SK-N-SH treated with all-trans-retinoic acid at 6 μM for 48 hours (cell line): ENCODE measurements at regions not wholly inside any gene's neighbourhood (a gene's known extent, or its start where the extent isn't known, plus 50 kb on each side); places are given as distances from the start of the nearest gene placed in this dataset.

Source experiments
- ATAC-seq: fragments of 200-7000 bp; cut with Tn5 transposase; 3 replicates; pipeline ENCODE4 v1.9.1; 2020; ENCODE audit warnings: mild to moderate bottlenecking, moderate library complexity
- ARNTL ChIP-seq: fragments of 450-650 bp; formaldehyde crosslinking; IDR thresholded peaks from 2 replicates; pipeline ENCODE4 v1.5.0; 2020; ENCODE audit warnings: low read depth, mild to moderate bottlenecking, moderate library complexity, borderline replicate concordance
- BACH2 ChIP-seq: fragments of 250-450 bp; sonication (Bioruptor Pico); IDR thresholded peaks from 2 replicates; pipeline ENCODE4 v1.9.0; 2021; ENCODE audit warnings: mild to moderate bottlenecking, borderline replicate concordance
- CSDC2 ChIP-seq: fragments of 250-450 bp; sonication (Bioruptor Pico); IDR thresholded peaks from 2 replicates; pipeline ENCODE4 v1.5.0; 2020; ENCODE audit warnings: mild to moderate bottlenecking, moderate library complexity
- ESRRG ChIP-seq: fragments of 250-450 bp; sonication (Bioruptor Pico); IDR thresholded peaks from 2 replicates; pipeline ENCODE4 v1.6.1; 2021; ENCODE audit warnings: mild to moderate bottlenecking
- GLIS3 ChIP-seq: fragments of 250-450 bp; sonication (Bioruptor Pico); IDR thresholded peaks from 2 replicates; pipeline ENCODE4 v1.5.0; 2020; ENCODE audit warnings: mild to moderate bottlenecking, moderate library complexity
- ISL1 ChIP-seq: fragments of 250-450 bp; sonication (Bioruptor Pico); IDR thresholded peaks from 2 replicates; pipeline ENCODE4 v2.1.2; 2022; ENCODE audit warnings: mild to moderate bottlenecking, moderate library complexity
- OSR1 ChIP-seq: fragments of 250-450 bp; sonication (Bioruptor Pico); IDR thresholded peaks from 2 replicates; pipeline ENCODE4 v1.8.0; 2022; ENCODE audit warnings: moderate library complexity, mild to moderate bottlenecking, inconsistent platforms
- PATZ1 ChIP-seq: fragments of 250-450 bp; sonication (Bioruptor Pico); IDR thresholded peaks from 2 replicates; pipeline ENCODE4 v1.8.0; 2020; ENCODE audit warnings: mild to moderate bottlenecking, moderate library complexity, borderline replicate concordance
- PPARA ChIP-seq: fragments of 250-450 bp; sonication (Bioruptor Pico); IDR thresholded peaks from 2 replicates; pipeline ENCODE4 v1.5.0; 2020; ENCODE audit warnings: mild to moderate bottlenecking, borderline replicate concordance
- RARB ChIP-seq: fragments of 250-450 bp; sonication (Bioruptor Pico); IDR thresholded peaks from 2 replicates; pipeline ENCODE4 v1.8.0; 2021; ENCODE audit warnings: mild to moderate bottlenecking, moderate library complexity
- SNAI2 ChIP-seq: fragments of 250-450 bp; sonication (Bioruptor Pico); IDR thresholded peaks from 2 replicates; pipeline ENCODE4 v1.5.0; 2020; ENCODE audit warnings: mild to moderate bottlenecking, moderate library complexity
- TOX ChIP-seq: fragments of 250-450 bp; sonication (Bioruptor Pico); IDR thresholded peaks from 2 replicates; pipeline ENCODE4 v1.8.0; 2021; ENCODE audit warnings: mild to moderate bottlenecking, moderate library complexity, borderline replicate concordance
- TSHZ2 ChIP-seq: fragments of 250-450 bp; sonication (Bioruptor Pico); IDR thresholded peaks from 2 replicates; pipeline ENCODE4 v1.5.0; 2020; ENCODE audit warnings: mild to moderate bottlenecking, moderate library complexity
- ZC3H10 ChIP-seq: fragments of 250-450 bp; sonication (Bioruptor Pico); IDR thresholded peaks from 2 replicates; pipeline ENCODE4 v1.5.1; 2021; ENCODE audit warnings: mild to moderate bottlenecking, moderate library complexity
- ZFP3 ChIP-seq: fragments of 250-450 bp; sonication (Bioruptor Pico); IDR thresholded peaks from 2 replicates; pipeline ENCODE4 v1.5.0; 2020; ENCODE audit warnings: mild to moderate bottlenecking, moderate library complexity
- ZFP30 ChIP-seq: fragments of 450-650 bp; formaldehyde crosslinking; IDR thresholded peaks from 2 replicates; pipeline ENCODE4 v1.5.0; 2022; ENCODE audit warnings: mild to moderate bottlenecking, moderate library complexity
- ZNF70 ChIP-seq: fragments of 450-650 bp; formaldehyde crosslinking; IDR thresholded peaks from 2 replicates; pipeline ENCODE4 v1.5.0; 2020; ENCODE audit warnings: mild to moderate bottlenecking, moderate library complexity
- ZNF8 ChIP-seq: fragments of 450-650 bp; formaldehyde crosslinking; IDR thresholded peaks from 2 replicates; pipeline ENCODE4 v1.5.0; 2020; ENCODE audit warnings: mild to moderate bottlenecking, moderate library complexity
- TF ChIP-seq, protein P1 (sequence below): fragments of 250-450 bp; sonication (Bioruptor Pico); IDR thresholded peaks from 2 replicates; pipeline ENCODE4 v1.5.1; 2020; ENCODE audit warnings: low read depth, mild to moderate bottlenecking, moderate library complexity
- TF ChIP-seq, protein P2 (sequence below): fragments of 250-450 bp; sonication (Bioruptor Pico); IDR thresholded peaks from 2 replicates; pipeline ENCODE4 v1.5.1; 2021; ENCODE audit warnings: mild to moderate bottlenecking, moderate library complexity

GRCh38 chr2:120419955-120420354, 74.0 kb downstream of the INHBB start:
- TF ChIP-seq ZNF8, result no peak
- no peak for TF ChIP-seq ESRRG (CRISPR knock-in tag)

DNA sequence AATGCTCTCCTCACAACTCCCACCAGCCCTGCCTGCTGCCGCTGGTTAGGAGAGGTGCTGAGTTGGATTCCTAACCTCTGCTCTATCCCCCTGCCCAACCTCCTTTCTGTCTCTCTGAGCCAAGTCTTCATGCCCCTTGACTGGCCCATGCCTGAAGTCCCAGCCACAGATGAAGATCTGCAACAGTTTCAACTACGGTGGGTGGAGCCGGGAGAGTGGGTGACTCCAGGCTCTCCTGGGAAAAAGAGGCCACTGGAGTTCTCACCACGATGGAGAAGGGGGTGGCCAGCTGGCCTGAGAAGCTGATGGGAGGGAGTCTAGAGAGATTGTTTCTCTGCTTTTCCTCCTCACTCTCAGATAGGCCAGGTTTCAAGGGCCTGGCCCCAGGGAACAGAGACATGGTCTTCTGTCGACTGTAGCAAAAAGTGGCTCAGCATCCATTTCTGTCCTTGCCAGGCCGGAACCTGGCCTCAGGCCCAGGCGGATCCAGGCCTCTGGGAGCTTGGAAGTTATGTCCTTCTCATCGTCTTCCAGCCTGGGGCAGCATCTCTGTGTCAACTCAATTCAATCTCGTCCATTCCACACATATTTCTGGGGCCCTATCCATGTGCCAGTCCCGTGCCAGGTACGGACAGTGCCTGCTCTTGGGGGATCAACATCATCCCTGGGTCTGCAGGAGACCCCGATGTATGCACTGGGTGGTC, 75.3 kb downstream of the INHBB start:
- no peak for ATAC-seq
- TF ChIP-seq, protein P1, sequence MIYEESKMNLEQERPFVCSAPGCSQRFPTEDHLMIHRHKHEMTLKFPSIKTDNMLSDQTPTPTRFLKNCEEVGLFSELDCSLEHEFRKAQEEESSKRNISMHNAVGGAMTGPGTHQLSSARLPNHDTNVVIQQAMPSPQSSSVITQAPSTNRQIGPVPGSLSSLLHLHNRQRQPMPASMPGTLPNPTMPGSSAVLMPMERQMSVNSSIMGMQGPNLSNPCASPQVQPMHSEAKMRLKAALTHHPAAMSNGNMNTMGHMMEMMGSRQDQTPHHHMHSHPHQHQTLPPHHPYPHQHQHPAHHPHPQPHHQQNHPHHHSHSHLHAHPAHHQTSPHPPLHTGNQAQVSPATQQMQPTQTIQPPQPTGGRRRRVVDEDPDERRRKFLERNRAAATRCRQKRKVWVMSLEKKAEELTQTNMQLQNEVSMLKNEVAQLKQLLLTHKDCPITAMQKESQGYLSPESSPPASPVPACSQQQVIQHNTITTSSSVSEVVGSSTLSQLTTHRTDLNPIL (CRISPR knock-in tag), result no peak
- no peak for TF ChIP-seq PPARA (CRISPR knock-in tag)
- TF ChIP-seq PATZ1 (CRISPR knock-in tag), result no peak
- no peak for TF ChIP-seq ARNTL (CRISPR knock-in tag)
- TF ChIP-seq GLIS3 (CRISPR knock-in tag), result no peak
- TF ChIP-seq ESRRG (CRISPR knock-in tag), result no peak
- TF ChIP-seq ISL1 (CRISPR knock-in tag), result no peak
- TF ChIP-seq ZNF8, result no peak
- TF ChIP-seq CSDC2 (CRISPR knock-in tag), result no peak
- no peak for TF ChIP-seq TSHZ2
- no peak for TF ChIP-seq TOX (CRISPR knock-in tag)
- no peak for TF ChIP-seq OSR1 (CRISPR knock-in tag)
- TF ChIP-seq, protein P2, sequence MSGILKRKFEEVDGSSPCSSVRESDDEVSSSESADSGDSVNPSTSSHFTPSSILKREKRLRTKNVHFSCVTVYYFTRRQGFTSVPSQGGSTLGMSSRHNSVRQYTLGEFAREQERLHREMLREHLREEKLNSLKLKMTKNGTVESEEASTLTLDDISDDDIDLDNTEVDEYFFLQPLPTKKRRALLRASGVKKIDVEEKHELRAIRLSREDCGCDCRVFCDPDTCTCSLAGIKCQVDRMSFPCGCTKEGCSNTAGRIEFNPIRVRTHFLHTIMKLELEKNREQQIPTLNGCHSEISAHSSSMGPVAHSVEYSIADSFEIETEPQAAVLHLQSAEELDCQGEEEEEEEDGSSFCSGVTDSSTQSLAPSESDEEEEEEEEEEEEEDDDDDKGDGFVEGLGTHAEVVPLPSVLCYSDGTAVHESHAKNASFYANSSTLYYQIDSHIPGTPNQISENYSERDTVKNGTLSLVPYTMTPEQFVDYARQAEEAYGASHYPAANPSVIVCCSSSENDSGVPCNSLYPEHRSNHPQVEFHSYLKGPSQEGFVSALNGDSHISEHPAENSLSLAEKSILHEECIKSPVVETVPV (CRISPR knock-in tag), result no peak
- no peak for TF ChIP-seq ZC3H10 (CRISPR knock-in tag)
- no peak for TF ChIP-seq SNAI2

More at GRCh38 chr2:120419955-120420354, 74.0 kb downstream of the INHBB start:
- no peak for ATAC-seq

DNA sequence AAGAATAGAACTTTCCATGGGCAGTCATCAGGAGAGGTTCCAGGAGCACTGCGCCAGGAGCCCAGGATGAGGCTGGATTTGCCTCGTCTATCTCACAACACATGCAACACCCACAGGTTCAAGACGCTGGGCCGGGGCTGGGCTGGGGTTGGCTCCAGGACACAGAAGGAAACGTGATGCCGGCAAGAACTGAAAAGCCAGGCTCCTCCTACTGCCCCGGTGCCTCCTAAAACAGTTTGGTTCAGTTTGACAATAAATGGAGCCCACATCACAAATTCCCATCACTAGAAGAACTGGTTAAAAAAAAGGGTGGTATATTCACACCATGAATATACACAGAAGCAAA, 75.9 kb downstream of the INHBB start:
- TF ChIP-seq, protein P1 (CRISPR knock-in tag), result no peak
- ATAC-seq, result no peak

GRCh38 chr2:120422465-120423160, 76.7 kb downstream of the INHBB start:
- ATAC-seq, result no peak
- TF ChIP-seq ZFP3 (CRISPR knock-in tag) (no peak), BACH2 (CRISPR knock-in tag) (no peak), RARB (CRISPR knock-in tag) (no peak), ISL1 (CRISPR knock-in tag) (no peak), ZFP30 (no peak), TOX (CRISPR knock-in tag) (no peak), ZNF70 (CRISPR knock-in tag) (no peak), PATZ1 (CRISPR knock-in tag) (no peak), TSHZ2 (no peak)
- TF ChIP-seq, protein P1 (CRISPR knock-in tag), result no peak
